ENCODE measurements at regions not wholly inside any gene's neighbourhood (a gene's known extent, or its start where the extent isn't known, plus 50 kb on each side); places are given as distances from the start of the nearest gene placed in this dataset.

- Histone ChIP-seq H3K4me1 (ENCODE audit: low read length) (no peaks in the 10 kb centered on the region), H3K4me3 (ENCODE audit: low read length) (no peak overlapping the region), H3K9me3 (replicated peaks; ENCODE audit: insufficient read depth, low read length) (no peaks in the 10 kb centered on the region), H3K9me2 (replicated peaks; ENCODE audit: insufficient read depth, low read length) (no peaks in the 10 kb centered on the region), H3K36me3 (replicated peaks; ENCODE audit: insufficient read depth, low read length) (no peaks in the 10 kb centered on the region), H3K27me3 (replicated peaks; ENCODE audit: insufficient read depth, low read length) (no peaks in the 10 kb centered on the region), H2AFZ (ENCODE audit: low read length) (no peak overlapping the region), H3F3A (ENCODE audit: insufficient read depth, low read length) (no peaks in the 10 kb centered on the region), H3K9ac (ENCODE audit: low read length) (no peak overlapping the region), H3K79me2 (ENCODE audit: low read length) (no peaks in the 10 kb centered on the region), H3K27ac (ENCODE audit: low read length) (no peak overlapping the region), H3K4me2 (ENCODE audit: low read depth, low read length) (no peak overlapping the region), H4K20me1 (ENCODE audit: insufficient read depth, low read length) (no peaks in the 10 kb centered on the region)
- DNase-seq = no peak
- TF ChIP-seq EZH2phosphoT487 (IDR thresholded peaks at IDR 0.05; ENCODE audit: low read length) = no peak
- no peak for TF ChIP-seq CTCF (IDR thresholded peaks at IDR 0.05; ENCODE audit: low read length)
- no peak for TF ChIP-seq EZH2 (optimal IDR thresholded peaks at IDR 0.05; ENCODE audit: low read depth, low read length)
These were observed 109.2 kb upstream of the WSCD2 start for GRCh38 chr12:108019862-108020261.

- Histone ChIP-seq H4K20me1 (ENCODE audit: insufficient read depth, low read length) (no peaks in the 10 kb centered on the region), H3F3A (ENCODE audit: insufficient read depth, low read length) (no peaks in the 10 kb centered on the region), H3K4me3 (ENCODE audit: low read length) (no peak overlapping the region), H3K9me3 (replicated peaks; ENCODE audit: insufficient read depth, low read length) (no peaks in the 10 kb centered on the region), H3K4me2 (ENCODE audit: low read depth, low read length) (no peak overlapping the region), H3K4me1 (ENCODE audit: low read length) (no peaks in the 10 kb centered on the region), H2AFZ (ENCODE audit: low read length) (no peak overlapping the region), H3K27ac (ENCODE audit: low read length) (no peak overlapping the region), H3K9me2 (replicated peaks; ENCODE audit: insufficient read depth, low read length) (no peaks in the 10 kb centered on the region), H3K36me3 (replicated peaks; ENCODE audit: insufficient read depth, low read length) (no peaks in the 10 kb centered on the region), H3K79me2 (ENCODE audit: low read length) (no peaks in the 10 kb centered on the region), H3K27me3 (replicated peaks; ENCODE audit: insufficient read depth, low read length) (no peaks in the 10 kb centered on the region), H3K9ac (ENCODE audit: low read length) (no peak overlapping the region)
- DNase-seq = no peak
- no peak for TF ChIP-seq CTCF (IDR thresholded peaks at IDR 0.05; ENCODE audit: low read length)
- no peak for TF ChIP-seq EZH2 (optimal IDR thresholded peaks at IDR 0.05; ENCODE audit: low read depth, low read length)
- no peak for TF ChIP-seq EZH2phosphoT487 (IDR thresholded peaks at IDR 0.05; ENCODE audit: low read length)
These were observed 107.9 kb upstream of the WSCD2 start for GRCh38 chr12:108021141-108021540.

DNA sequence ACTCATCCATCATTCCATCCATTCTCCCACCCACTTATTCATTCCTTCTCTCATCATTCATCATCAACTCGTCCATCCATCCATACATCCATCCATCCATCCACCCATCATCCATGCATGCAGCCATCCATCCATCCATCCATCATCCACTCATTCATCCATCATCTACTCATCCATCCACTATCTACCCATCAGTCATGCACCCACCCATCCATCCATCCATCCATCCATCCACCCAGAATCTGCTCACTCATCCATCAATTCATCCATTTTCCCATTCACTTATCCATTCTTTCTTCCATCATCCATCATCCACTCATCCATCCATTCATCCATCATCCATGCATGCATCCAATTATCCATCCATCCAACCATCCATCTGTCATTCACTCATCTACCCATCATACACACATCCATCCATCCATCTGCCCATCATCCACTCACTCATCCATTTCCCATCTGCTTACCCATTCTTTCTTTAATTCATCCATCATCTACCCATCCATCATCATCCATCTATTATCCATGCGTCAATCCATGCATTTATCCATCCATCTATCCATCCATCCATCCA is 107.1 kb upstream of the WSCD2 start:
- no peak for TF ChIP-seq CTCF (IDR thresholded peaks at IDR 0.05; ENCODE audit: low read length)
- Histone ChIP-seq H3K9me2 (replicated peaks; ENCODE audit: insufficient read depth, low read length) (no peaks in the 10 kb centered on the region), H3K9ac (ENCODE audit: low read length) (no peak overlapping the region), H3K79me2 (ENCODE audit: low read length) (no peaks in the 10 kb centered on the region), H3K36me3 (replicated peaks; ENCODE audit: insufficient read depth, low read length) (no peaks in the 10 kb centered on the region), H3K9me3 (replicated peaks; ENCODE audit: insufficient read depth, low read length) (no peaks in the 10 kb centered on the region), H3K4me1 (ENCODE audit: low read length) (no peaks in the 10 kb centered on the region), H3K4me3 (ENCODE audit: low read length) (no peak overlapping the region), H2AFZ (ENCODE audit: low read length) (no peak overlapping the region), H3K27me3 (replicated peaks; ENCODE audit: insufficient read depth, low read length) (no peaks in the 10 kb centered on the region), H3K4me2 (ENCODE audit: low read depth, low read length) (no peak overlapping the region), H3K27ac (ENCODE audit: low read length) (no peak overlapping the region), H4K20me1 (ENCODE audit: insufficient read depth, low read length) (no peaks in the 10 kb centered on the region), H3F3A (ENCODE audit: insufficient read depth, low read length) (no peaks in the 10 kb centered on the region)
- no peak for DNase-seq
